Tibial nerve (tissue), 4 donors: ENCODE measurements at regions not wholly inside any gene's neighbourhood (a gene's known extent, or its start where the extent isn't known, plus 50 kb on each side); places are given as distances from the start of the nearest gene placed in this dataset.

Experiments used
- DNase-seq, 2 donors: peaks; one replicate each; pipeline ENCODE4 v3.0.0-alpha.2; 2019; ENCODE audit warnings: low spot score in 2 of 2
- H3K27ac ChIP-seq, 4 donors: fragments of 200-600 bp; sonication (generic) in 3 of 4; one replicate each; pipeline ENCODE4 v1.5.1; 2017 to 2019; ENCODE audit warnings: mild to moderate bottlenecking in 1 of 4
- H3K27me3 ChIP-seq, 2 donors: fragments of 200-600 bp; sonication (generic) in 1 of 2; one replicate each; pipeline versions ENCODE4 v1.5.1 to v1.6.0; 2017 to 2019
- H3K36me3 ChIP-seq, 3 donors: fragments of 200-600 bp; sonication (generic); one replicate each; pipeline ENCODE4 v1.5.1; 2018 to 2019
- H3K4me1 ChIP-seq, 4 donors: fragments of 200-600 bp; sonication (generic) in 3 of 4; one replicate each; pipeline ENCODE4 v1.5.1; 2017 to 2019
- H3K4me3 ChIP-seq, 4 donors: fragments of 200-600 bp; sonication (generic) in 3 of 4; one replicate each; pipeline ENCODE4 v1.5.1; 2017 to 2019; ENCODE audit warnings: mild to moderate bottlenecking in 1 of 4, moderate library complexity in 1 of 4
- H3K9me3 ChIP-seq, 4 donors: fragments of 200-600 bp; sonication (generic) in 3 of 4; one replicate each; pipeline ENCODE4 v1.5.1; 2017 to 2019
- CTCF ChIP-seq, 5 experiments: fragments of 200-600 bp in 3 of 5; fragments of 450-650 bp in 2 of 5; sonication (generic) in 3 of 5; IDR thresholded peaks; one replicate each; pipeline ENCODE4 v1.5.1; 2016 to 2019; ENCODE audit warnings: antibody characterized with exemption in 5 of 5, mild to moderate bottlenecking in 3 of 5, moderate library complexity in 2 of 5
- EP300 ChIP-seq, 2 donors: sonication (generic); formaldehyde crosslinking; IDR thresholded peaks; one replicate each; pipeline ENCODE4 v1.6.1; 2017; ENCODE audit warnings: antibody characterized with exemption in 2 of 2, mild to moderate bottlenecking in 1 of 2
- POLR2A ChIP-seq, 2 donors: fragments of 450-650 bp; IDR thresholded peaks; one replicate each; pipeline ENCODE4 v1.6.1; 2017; ENCODE audit warnings: antibody characterized with exemption in 2 of 2, mild to moderate bottlenecking in 2 of 2, moderate library complexity in 2 of 2
- WGBS, 2 donors: methylation state at CpG; one replicate each; pipeline ENCODE4 v1.1.5; 2018; 5-methylcytosine and 5-hydroxymethylcytosine counted together

GRCh38 chr7:10707519-10707918 lies 266.2 kb upstream of the PHF14 start:
- no peak overlapping the region for H3K4me3 ChIP-seq
- no peaks in the 10 kb centered on the region for H3K27me3 ChIP-seq
- DNase-seq, result no peak
- TF ChIP-seq POLR2A (IDR thresholded peaks at IDR 0.05) (no peak), EP300 (IDR thresholded peaks at IDR 0.05) (no peak), CTCF (IDR thresholded peaks at IDR 0.05) (no peak)
- WGBS, 2 donors, result 68 to 75% methylated on average over 1 of the region's 1 CpG
- no peaks in the 10 kb centered on the region for H3K9me3 ChIP-seq
- H3K4me1 ChIP-seq, result no peaks in the 10 kb centered on the region
- no peak overlapping the region for H3K27ac ChIP-seq
- H3K36me3 ChIP-seq, result no peaks in the 10 kb centered on the region

- Histone ChIP-seq H3K27ac (no peak overlapping the region), H3K4me1 (no peaks in the 10 kb centered on the region), H3K36me3 (no peaks in the 10 kb centered on the region), H3K27me3 (no peaks in the 10 kb centered on the region), H3K9me3 (no peaks in the 10 kb centered on the region), H3K4me3 (no peak overlapping the region)
- no peak for DNase-seq
- 26 to 33% methylated on average over 5 of the region's 5 CpGs for WGBS, 2 donors
- no peak for TF ChIP-seq EP300 (IDR thresholded peaks at IDR 0.05)
- TF ChIP-seq POLR2A (IDR thresholded peaks at IDR 0.05), result no peak
Measured at GRCh38 chr7:10708447-10708846, 265.2 kb upstream of the PHF14 start.

- TF ChIP-seq POLR2A (IDR thresholded peaks at IDR 0.05) (no peak), EP300 (IDR thresholded peaks at IDR 0.05) (no peak), CTCF (IDR thresholded peaks at IDR 0.05) (no peak)
- Histone ChIP-seq H3K36me3 (no peaks in the 10 kb centered on the region), H3K27me3 (no peaks in the 10 kb centered on the region), H3K4me3 (no peak overlapping the region), H3K27ac (no peak overlapping the region), H3K4me1 (no peaks in the 10 kb centered on the region), H3K9me3 (no peaks in the 10 kb centered on the region)
- DNase-seq, result no peak
- 77 to 79% methylated on average over 5 of the region's 5 CpGs for WGBS, 2 donors
Measured at GRCh38 chr7:10718768-10719167, 254.9 kb upstream of the PHF14 start.

- no peak for TF ChIP-seq CTCF (IDR thresholded peaks at IDR 0.05)
- no peak for TF ChIP-seq POLR2A (IDR thresholded peaks at IDR 0.05)
- no peak for TF ChIP-seq EP300 (IDR thresholded peaks at IDR 0.05)
- Histone ChIP-seq H3K27ac (no peak overlapping the region), H3K36me3 (no peaks in the 10 kb centered on the region), H3K9me3 (no peaks in the 10 kb centered on the region), H3K4me3 (no peak overlapping the region), H3K4me1 (no peaks in the 10 kb centered on the region), H3K27me3 (no peaks in the 10 kb centered on the region)
- no peak for DNase-seq
Measured at GRCh38 chr7:10720042-10720441, 253.6 kb upstream of the PHF14 start.

GRCh38 chr7:10721289-10721688 lies 252.4 kb upstream of the PHF14 start:
- WGBS, 2 donors, result 83 to 86% methylated on average over 3 of the region's 3 CpGs
- Histone ChIP-seq H3K27me3 (no peaks in the 10 kb centered on the region), H3K27ac (no peak overlapping the region), H3K4me1 (no peaks in the 10 kb centered on the region), H3K4me3 (no peak overlapping the region), H3K9me3 (no peaks in the 10 kb centered on the region), H3K36me3 (no peaks in the 10 kb centered on the region)
- TF ChIP-seq CTCF (IDR thresholded peaks at IDR 0.05) (no peak), POLR2A (IDR thresholded peaks at IDR 0.05) (no peak), EP300 (IDR thresholded peaks at IDR 0.05) (no peak)
- DNase-seq, result no peak

GRCh38 chr7:10723832-10724231 lies 249.8 kb upstream of the PHF14 start:
- 28 to 38% methylated on average over 1 of the region's 1 CpG for WGBS, 2 donors
- no peak for DNase-seq
- TF ChIP-seq POLR2A (IDR thresholded peaks at IDR 0.05) (no peak), CTCF (IDR thresholded peaks at IDR 0.05) (no peak), EP300 (IDR thresholded peaks at IDR 0.05) (no peak)
- Histone ChIP-seq H3K27me3 (no peaks in the 10 kb centered on the region), H3K4me1 (no peaks in the 10 kb centered on the region), H3K36me3 (no peaks in the 10 kb centered on the region), H3K27ac (no peak overlapping the region), H3K9me3 (no peaks in the 10 kb centered on the region), H3K4me3 (no peak overlapping the region)
